ENCODE measurements at regions not wholly inside any gene's neighbourhood (a gene's known extent, or its start where the extent isn't known, plus 50 kb on each side); places are given as distances from the start of the nearest gene placed in this dataset.

GRCh38 chr11:26843539-26843938 lies 121.7 kb upstream of the SLC5A12 start:
- peaks cover 0 to 7% of the 10 kb centered on the region in 2 experiments; a peak in 2 of 4 replicates for H3K9me3 ChIP-seq (ENCODE audit: control insufficient read depth in 1 of 2, insufficient read depth in 1 of 2, low read depth in 1 of 2, low read length in 2 of 2)
- ChIA-PET CTCF (no interaction called here), RAD21 (ENCODE audit: low non-redundant PET in 1 of 2, low total read pairs in 2 of 2, uncharacterized antibody in 2 of 2, unreplicated experiment in 2 of 2) (no interaction called here), POLR2A (no interaction called here)
- H3K27me3 ChIP-seq (ENCODE audit: insufficient read depth, low read length), result no peaks in the 10 kb centered on the region
- no peak overlapping the region for H3K27ac ChIP-seq (ENCODE audit: low read depth, low read length)
- no peaks in the 10 kb centered on the region for H3K79me2 ChIP-seq (ENCODE audit: insufficient read depth, low read length)
- no peak for DNase-seq (ENCODE audit: low read depth, low spot score)
- H3K36me3 ChIP-seq (ENCODE audit: control insufficient read depth in 1 of 2, insufficient read depth in 2 of 2, low read length in 2 of 2), result no peaks in the 10 kb centered on the region
- no peak overlapping the region for H3K4me3 ChIP-seq (replicated peaks in 1 of 2; ENCODE audit: low read depth in 1 of 2, low read length in 2 of 2)
- intact Hi-C loops (cut with micrococcal nuclease), result no loop called here
- H3K4me1 ChIP-seq (ENCODE audit: control insufficient read depth in 1 of 2, insufficient read depth in 2 of 2, low read length in 2 of 2), result no peaks in the 10 kb centered on the region
- H4K20me1 ChIP-seq (ENCODE audit: insufficient read depth), result no peaks in the 10 kb centered on the region
- ATAC-seq, result no peak
- H3K4me2 ChIP-seq (ENCODE audit: low read length), result no peak overlapping the region
- no peak for TF ChIP-seq ELF1 (IDR thresholded peaks at IDR 0.05; ENCODE audit: borderline replicate concordance, low read depth)
- no peak for TF ChIP-seq CEBPB (IDR thresholded peaks at IDR 0.05; ENCODE audit: low read depth)
- TF ChIP-seq, protein P1, sequence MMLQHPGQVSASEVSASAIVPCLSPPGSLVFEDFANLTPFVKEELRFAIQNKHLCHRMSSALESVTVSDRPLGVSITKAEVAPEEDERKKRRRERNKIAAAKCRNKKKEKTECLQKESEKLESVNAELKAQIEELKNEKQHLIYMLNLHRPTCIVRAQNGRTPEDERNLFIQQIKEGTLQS (IDR thresholded peaks at IDR 0.05), result no peak
- no peak for TF ChIP-seq REST (IDR thresholded peaks at IDR 0.05; ENCODE audit: low read depth)
- H3K9me2 ChIP-seq (ENCODE audit: insufficient read depth), result no peaks in the 10 kb centered on the region
- no peak overlapping the region for H2AFZ ChIP-seq (ENCODE audit: low read depth, low read length, poor library complexity, severe bottlenecking)
- H3K9ac ChIP-seq (ENCODE audit: low read length), result no peak overlapping the region
- no TSS peak for BruUV-seq (replicated peaks)

DNA sequence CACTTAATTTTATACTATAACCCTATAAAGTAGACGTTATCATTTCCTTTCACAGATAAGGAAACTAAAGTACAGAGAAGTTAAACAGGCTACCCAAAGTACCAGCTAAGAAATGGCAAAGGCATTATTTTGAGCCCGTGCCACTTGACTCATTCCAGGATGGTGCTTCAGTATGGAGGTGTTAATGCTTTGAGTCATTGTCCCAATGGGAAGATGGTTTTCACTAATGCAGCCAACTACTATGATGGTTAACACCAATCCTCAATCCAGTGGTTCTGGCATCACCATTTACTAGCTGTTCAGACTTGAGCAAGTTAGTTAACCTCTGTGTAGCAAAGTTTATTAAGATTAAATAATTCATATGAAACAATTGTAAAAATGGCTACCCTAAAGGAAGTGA lies 123.1 kb upstream of the SLC5A12 start:
- Histone ChIP-seq H3K4me2 (ENCODE audit: low read length) (no peak overlapping the region), H3K9me3 (ENCODE audit: control insufficient read depth in 1 of 2, insufficient read depth in 1 of 2, low read depth in 1 of 2, low read length in 2 of 2) (peaks cover 0 to 7% of the 10 kb centered on the region in 2 experiments; a peak in 2 of 4 replicates), H3K79me2 (ENCODE audit: insufficient read depth, low read length) (no peaks in the 10 kb centered on the region), H3K36me3 (ENCODE audit: control insufficient read depth in 1 of 2, insufficient read depth in 2 of 2, low read length in 2 of 2) (no peaks in the 10 kb centered on the region), H3K4me3 (replicated peaks in 1 of 2; ENCODE audit: low read depth in 1 of 2, low read length in 2 of 2) (no peak overlapping the region), H4K20me1 (ENCODE audit: insufficient read depth) (no peaks in the 10 kb centered on the region), H3K4me1 (ENCODE audit: control insufficient read depth in 1 of 2, insufficient read depth in 2 of 2, low read length in 2 of 2) (no peaks in the 10 kb centered on the region), H2AFZ (ENCODE audit: low read depth, low read length, poor library complexity, severe bottlenecking) (no peak overlapping the region), H3K9me2 (ENCODE audit: insufficient read depth) (no peaks in the 10 kb centered on the region), H3K27me3 (ENCODE audit: insufficient read depth, low read length) (no peaks in the 10 kb centered on the region), H3K9ac (ENCODE audit: low read length) (no peak overlapping the region), H3K27ac (ENCODE audit: low read depth, low read length) (no peak overlapping the region)
- ChIA-PET RAD21 (ENCODE audit: low non-redundant PET in 1 of 2, low total read pairs in 2 of 2, uncharacterized antibody in 2 of 2, unreplicated experiment in 2 of 2) (no interaction called here), POLR2A (no interaction called here), CTCF (no interaction called here)
- BruUV-seq (replicated peaks), result no TSS peak
- intact Hi-C loops (cut with micrococcal nuclease), result no loop called here
- DNase-seq (ENCODE audit: low read depth, low spot score), result no peak
- no peak for ATAC-seq
- TF ChIP-seq, protein P2, sequence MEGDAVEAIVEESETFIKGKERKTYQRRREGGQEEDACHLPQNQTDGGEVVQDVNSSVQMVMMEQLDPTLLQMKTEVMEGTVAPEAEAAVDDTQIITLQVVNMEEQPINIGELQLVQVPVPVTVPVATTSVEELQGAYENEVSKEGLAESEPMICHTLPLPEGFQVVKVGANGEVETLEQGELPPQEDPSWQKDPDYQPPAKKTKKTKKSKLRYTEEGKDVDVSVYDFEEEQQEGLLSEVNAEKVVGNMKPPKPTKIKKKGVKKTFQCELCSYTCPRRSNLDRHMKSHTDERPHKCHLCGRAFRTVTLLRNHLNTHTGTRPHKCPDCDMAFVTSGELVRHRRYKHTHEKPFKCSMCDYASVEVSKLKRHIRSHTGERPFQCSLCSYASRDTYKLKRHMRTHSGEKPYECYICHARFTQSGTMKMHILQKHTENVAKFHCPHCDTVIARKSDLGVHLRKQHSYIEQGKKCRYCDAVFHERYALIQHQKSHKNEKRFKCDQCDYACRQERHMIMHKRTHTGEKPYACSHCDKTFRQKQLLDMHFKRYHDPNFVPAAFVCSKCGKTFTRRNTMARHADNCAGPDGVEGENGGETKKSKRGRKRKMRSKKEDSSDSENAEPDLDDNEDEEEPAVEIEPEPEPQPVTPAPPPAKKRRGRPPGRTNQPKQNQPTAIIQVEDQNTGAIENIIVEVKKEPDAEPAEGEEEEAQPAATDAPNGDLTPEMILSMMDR (IDR thresholded peaks at IDR 0.05 in 2 of 3, conservative IDR thresholded peaks at IDR 0.05 in 1 of 3; ENCODE audit: borderline replicate concordance in 1 of 3, insufficient read depth in 1 of 3, low read depth in 2 of 3, low read length in 2 of 3), result no peak
- no peak for TF ChIP-seq CBX3 (IDR thresholded peaks at IDR 0.05; ENCODE audit: low read depth)
- no peak for TF ChIP-seq ZNF274 (IDR thresholded peaks at IDR 0.05; ENCODE audit: low read depth, low read length)
- TF ChIP-seq MAX (IDR thresholded peaks at IDR 0.05), result no peak
- TF ChIP-seq SP1 (IDR thresholded peaks at IDR 0.05; ENCODE audit: low read depth), result no peak
- no peak for TF ChIP-seq SRF (IDR thresholded peaks at IDR 0.05; ENCODE audit: low read depth)
- no peak for TF ChIP-seq SIN3A (IDR thresholded peaks at IDR 0.05; ENCODE audit: low read depth)
- TF ChIP-seq RAD21 (IDR thresholded peaks at IDR 0.05; ENCODE audit: low read depth), result no peak
- no peak for TF ChIP-seq EZH2phosphoT487 (IDR thresholded peaks at IDR 0.05; ENCODE audit: borderline replicate concordance)
- no peak for TF ChIP-seq EGR1 (IDR thresholded peaks at IDR 0.05; ENCODE audit: low read depth)
- TF ChIP-seq POLR2A (IDR thresholded peaks at IDR 0.05; ENCODE audit: borderline replicate concordance, extremely low read depth, insufficient read depth, insufficient read length), result no peak
- TF ChIP-seq CEBPB (IDR thresholded peaks at IDR 0.05; ENCODE audit: low read depth), result no peak
- TF ChIP-seq EZH2 (IDR thresholded peaks at IDR 0.05), result no peak
- TF ChIP-seq FOSL1 (IDR thresholded peaks at IDR 0.05; ENCODE audit: low read depth), result no peak
- TF ChIP-seq JUND (IDR thresholded peaks at IDR 0.05), result no peak

Data from HCT116 (cell line).